Right atrium auricular region (tissue), 2 donors: ENCODE measurements at regions not wholly inside any gene's neighbourhood (a gene's known extent, or its start where the extent isn't known, plus 50 kb on each side); places are given as distances from the start of the nearest gene placed in this dataset.
"Not testable (repeated sequence)": the region's sequence is repeated elsewhere in the genome, so short reads cannot be mapped to it uniquely, and the experiment has no call there.

Source experiments
- DNase-seq: peaks from one replicate; pipeline ENCODE4 v3.0.0-alpha.2; 2019; ENCODE audit warnings: low spot score
- H3K27ac ChIP-seq, 2 donors: fragments of 200-600 bp; sonication (generic); 1 replicate in 1 of 2; 2 replicates in 1 of 2; pipeline ENCODE4 v1.5.1; 2016 to 2019
- H3K27me3 ChIP-seq, 2 donors: fragments of 200-600 bp; sonication (generic); one replicate each; pipeline versions ENCODE4 v1.5.1 to v1.6.0; 2017 to 2019
- H3K36me3 ChIP-seq: fragments of 200-600 bp; sonication (generic); one replicate; pipeline ENCODE4 v1.5.1; 2016
- H3K4me1 ChIP-seq, 2 donors: fragments of 200-600 bp; sonication (generic); one replicate each; pipeline versions ENCODE4 v1.5.1 to v1.6.0; 2017 to 2019
- H3K4me3 ChIP-seq, 2 donors: fragments of 200-600 bp; sonication (generic); 1 replicate in 1 of 2; 2 replicates in 1 of 2; pipeline ENCODE4 v1.5.1; 2017 to 2019; ENCODE audit warnings: mild to moderate bottlenecking in 1 of 2, moderate library complexity in 1 of 2
- H3K9me3 ChIP-seq, 2 donors: fragments of 200-600 bp; sonication (generic); one replicate each; pipeline ENCODE4 v1.5.1; 2019
- CTCF ChIP-seq, 2 donors: fragments of 200-600 bp; sonication (generic); IDR thresholded peaks; one replicate each; pipeline ENCODE4 v1.5.1; 2019; ENCODE audit warnings: antibody characterized with exemption in 2 of 2

GRCh38 chr2:220745682-220746081 lies 826.4 kb downstream of the EPHA4 start:
- Histone ChIP-seq H3K27ac (no peak overlapping the region), H3K36me3 (no peaks in the 10 kb centered on the region), H3K27me3 (no peaks in the 10 kb centered on the region), H3K4me1 (no peaks in the 10 kb centered on the region), H3K4me3 (no peak overlapping the region), H3K9me3 (no peaks in the 10 kb centered on the region)
- no peak for TF ChIP-seq CTCF (IDR thresholded peaks at IDR 0.05)
- no peak for DNase-seq

DNA sequence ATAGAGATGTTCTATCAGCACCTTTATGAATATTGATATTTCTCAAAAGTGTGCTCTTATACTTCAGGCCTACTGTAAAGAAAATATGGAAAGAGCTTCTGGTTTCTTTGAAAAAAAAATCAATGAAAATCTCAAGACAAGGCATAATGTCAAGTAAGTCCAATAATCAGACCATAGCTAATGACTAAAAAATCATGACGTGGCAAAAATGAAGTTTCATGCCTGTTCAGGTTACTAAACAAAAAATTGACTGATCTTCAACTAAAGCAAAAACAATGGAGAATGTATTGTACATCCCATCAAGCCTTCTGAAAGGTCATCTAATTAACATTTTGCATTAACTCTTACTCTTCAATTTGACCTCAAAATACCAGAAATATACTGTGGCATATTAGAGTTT lies 824.4 kb downstream of the EPHA4 start:
- H3K27ac ChIP-seq: no peak overlapping the region
- H3K9me3 ChIP-seq: peaks cover 0 to 5% of the 10 kb centered on the region in 2 donors
- no peak overlapping the region for H3K4me3 ChIP-seq
- no peaks in the 10 kb centered on the region for H3K36me3 ChIP-seq
- no peaks in the 10 kb centered on the region for H3K4me1 ChIP-seq
- no peak for DNase-seq
- no peak for TF ChIP-seq CTCF (IDR thresholded peaks at IDR 0.05)
- H3K27me3 ChIP-seq: no peaks in the 10 kb centered on the region

- no peaks in the 10 kb centered on the region for H3K4me1 ChIP-seq
- H3K9me3 ChIP-seq: peaks cover 0 to 5% of the 10 kb centered on the region in 2 donors
- no peaks in the 10 kb centered on the region for H3K36me3 ChIP-seq
- no peak for TF ChIP-seq CTCF (IDR thresholded peaks at IDR 0.05)
- DNase-seq: no peak
- no peaks in the 10 kb centered on the region for H3K27me3 ChIP-seq
- H3K4me3 ChIP-seq: no peak overlapping the region
- no peak overlapping the region for H3K27ac ChIP-seq
Measured at GRCh38 chr2:220748875-220749479, 823.1 kb downstream of the EPHA4 start.

GRCh38 chr2:220753486-220753885 lies 818.6 kb downstream of the EPHA4 start:
- Histone ChIP-seq H3K4me3 (no peak overlapping the region), H3K27me3 (no peaks in the 10 kb centered on the region), H3K4me1 (no peaks in the 10 kb centered on the region), H3K36me3 (no peaks in the 10 kb centered on the region), H3K9me3 (peaks cover 0 to 5% of the 10 kb centered on the region in 2 donors), H3K27ac (no peak overlapping the region)
- TF ChIP-seq CTCF (IDR thresholded peaks at IDR 0.05): no peak
- DNase-seq: no peak

DNA sequence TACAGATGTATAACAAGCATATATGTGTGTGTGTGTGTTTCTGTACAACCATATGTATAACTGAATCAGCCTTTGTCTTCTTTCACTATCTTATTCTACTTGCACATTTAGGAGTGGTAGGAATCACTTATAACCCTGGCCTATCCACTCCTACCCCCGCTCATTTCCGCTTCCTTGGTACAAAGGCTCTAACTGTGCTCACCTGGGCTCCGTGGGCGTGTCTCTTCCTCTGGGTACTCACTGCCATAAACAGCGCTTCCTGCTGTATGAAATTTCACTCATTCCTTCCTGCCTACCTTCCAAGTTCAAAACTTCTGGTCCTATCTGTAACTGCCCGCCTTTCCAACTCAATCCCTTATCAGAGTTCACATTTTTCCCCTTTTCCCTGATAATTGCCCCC lies 815.5 kb downstream of the EPHA4 start:
- no peaks in the 10 kb centered on the region for H3K36me3 ChIP-seq
- H3K9me3 ChIP-seq: no peaks in the 10 kb centered on the region
- H3K27me3 ChIP-seq: no peaks in the 10 kb centered on the region
- no peak overlapping the region for H3K4me3 ChIP-seq
- H3K27ac ChIP-seq: no peak overlapping the region
- H3K4me1 ChIP-seq: no peaks in the 10 kb centered on the region
- no peak for TF ChIP-seq CTCF (IDR thresholded peaks at IDR 0.05)
- DNase-seq: no peak

GRCh38 chr2:220758376-220758775 lies 813.7 kb downstream of the EPHA4 start:
- not testable (repeated sequence) for H3K4me1 ChIP-seq, H3K27me3 ChIP-seq, H3K36me3 ChIP-seq, DNase-seq, H3K9me3 ChIP-seq, H3K27ac ChIP-seq, H3K4me3 ChIP-seq
